Uterus (tissue), 3 donors: ENCODE measurements at regions not wholly inside any gene's neighbourhood (a gene's known extent, or its start where the extent isn't known, plus 50 kb on each side); places are given as distances from the start of the nearest gene placed in this dataset.

Experiments
- DNase-seq, 2 donors: peaks; one replicate each; pipeline ENCODE4 v3.0.0-alpha.2; 2019 to 2020
- H3K27ac ChIP-seq, 2 donors: fragments of 200-600 bp; sonication (generic); 1 replicate in 1 of 2; 2 replicates in 1 of 2; pipeline ENCODE4 v1.5.1; 2016 to 2018
- H3K27me3 ChIP-seq, 2 donors: fragments of 200-600 bp; sonication (generic); one replicate each; pipeline ENCODE4 v1.5.1; 2018 to 2019; ENCODE audit warnings: control low read depth in 1 of 2
- H3K36me3 ChIP-seq, 2 donors: fragments of 200-600 bp; sonication (generic); one replicate each; pipeline ENCODE4 v1.5.1; 2019; ENCODE audit warnings: control low read depth in 1 of 2
- H3K4me1 ChIP-seq, 2 donors: fragments of 200-600 bp; sonication (generic); one replicate each; pipeline ENCODE4 v1.5.1; 2018 to 2019; ENCODE audit warnings: control low read depth in 1 of 2
- H3K4me3 ChIP-seq, 2 donors: fragments of 200-600 bp; sonication (generic); 1 replicate in 1 of 2; 2 replicates in 1 of 2; pipeline ENCODE4 v1.5.1; 2018 to 2019; ENCODE audit warnings: mild to moderate bottlenecking in 1 of 2
- H3K9me3 ChIP-seq, 2 donors: fragments of 200-600 bp; sonication (generic); one replicate each; pipeline ENCODE4 v1.5.1; 2019; ENCODE audit warnings: control low read depth in 1 of 2
- POLR2A ChIP-seq, 2 donors: fragments of 450-650 bp; IDR thresholded peaks; one replicate each; pipeline ENCODE4 v1.6.1; 2016; ENCODE audit warnings: antibody characterized with exemption in 2 of 2, mild to moderate bottlenecking in 1 of 2, moderate library complexity in 1 of 2
- intact Hi-C: fragments of 100-400 bp; cut with DNase I; formaldehyde crosslinking; loops from one replicate; pipeline ENCODE4 v1.15.1; 2023; ENCODE audit warnings: low total_unique reads
- TF ChIP-seq, protein P1 (sequence below), 4 experiments: fragments of 200-600 bp in 2 of 4; fragments of 450-650 bp in 2 of 4; sonication (generic) in 2 of 4; IDR thresholded peaks; one replicate each; pipeline ENCODE4 v1.5.1; 2016 to 2019; ENCODE audit warnings: antibody characterized with exemption in 4 of 4, mild to moderate bottlenecking in 2 of 4, moderate library complexity in 1 of 4
- donor health status: DM: yes; HTN: yes; CAD: no.

DNA sequence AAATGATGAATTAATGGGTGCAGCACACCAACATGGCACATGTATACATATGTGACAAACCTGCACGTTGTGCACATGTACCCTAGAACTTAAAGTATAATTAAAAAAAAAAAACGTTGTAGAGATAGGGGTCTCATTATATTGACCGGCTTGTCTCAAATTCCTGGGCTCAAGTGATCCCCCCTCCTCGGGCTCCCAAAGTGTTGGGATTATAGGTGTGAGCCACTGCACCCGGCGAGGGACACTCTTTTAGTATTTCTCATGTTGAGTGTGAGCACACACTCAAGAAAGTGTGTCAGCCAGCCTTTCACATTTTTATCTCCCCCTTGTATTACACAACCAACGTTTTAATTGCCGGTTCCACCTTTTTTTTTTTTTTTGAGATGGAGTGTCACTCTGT is 87.7 kb upstream of the SPIN1 start:
- Histone ChIP-seq H3K27me3 (no peaks in the 10 kb centered on the region), H3K36me3 (no peaks in the 10 kb centered on the region), H3K9me3 (no peaks in the 10 kb centered on the region), H3K4me1 (no peaks in the 10 kb centered on the region), H3K27ac (no peak overlapping the region), H3K4me3 (no peak overlapping the region)
- intact Hi-C loops, result no loop called here
- TF ChIP-seq POLR2A (IDR thresholded peaks at IDR 0.05), result no peak
- TF ChIP-seq, protein P1, sequence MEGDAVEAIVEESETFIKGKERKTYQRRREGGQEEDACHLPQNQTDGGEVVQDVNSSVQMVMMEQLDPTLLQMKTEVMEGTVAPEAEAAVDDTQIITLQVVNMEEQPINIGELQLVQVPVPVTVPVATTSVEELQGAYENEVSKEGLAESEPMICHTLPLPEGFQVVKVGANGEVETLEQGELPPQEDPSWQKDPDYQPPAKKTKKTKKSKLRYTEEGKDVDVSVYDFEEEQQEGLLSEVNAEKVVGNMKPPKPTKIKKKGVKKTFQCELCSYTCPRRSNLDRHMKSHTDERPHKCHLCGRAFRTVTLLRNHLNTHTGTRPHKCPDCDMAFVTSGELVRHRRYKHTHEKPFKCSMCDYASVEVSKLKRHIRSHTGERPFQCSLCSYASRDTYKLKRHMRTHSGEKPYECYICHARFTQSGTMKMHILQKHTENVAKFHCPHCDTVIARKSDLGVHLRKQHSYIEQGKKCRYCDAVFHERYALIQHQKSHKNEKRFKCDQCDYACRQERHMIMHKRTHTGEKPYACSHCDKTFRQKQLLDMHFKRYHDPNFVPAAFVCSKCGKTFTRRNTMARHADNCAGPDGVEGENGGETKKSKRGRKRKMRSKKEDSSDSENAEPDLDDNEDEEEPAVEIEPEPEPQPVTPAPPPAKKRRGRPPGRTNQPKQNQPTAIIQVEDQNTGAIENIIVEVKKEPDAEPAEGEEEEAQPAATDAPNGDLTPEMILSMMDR (IDR thresholded peaks at IDR 0.05), result no peak
- DNase-seq, result no peak

DNA sequence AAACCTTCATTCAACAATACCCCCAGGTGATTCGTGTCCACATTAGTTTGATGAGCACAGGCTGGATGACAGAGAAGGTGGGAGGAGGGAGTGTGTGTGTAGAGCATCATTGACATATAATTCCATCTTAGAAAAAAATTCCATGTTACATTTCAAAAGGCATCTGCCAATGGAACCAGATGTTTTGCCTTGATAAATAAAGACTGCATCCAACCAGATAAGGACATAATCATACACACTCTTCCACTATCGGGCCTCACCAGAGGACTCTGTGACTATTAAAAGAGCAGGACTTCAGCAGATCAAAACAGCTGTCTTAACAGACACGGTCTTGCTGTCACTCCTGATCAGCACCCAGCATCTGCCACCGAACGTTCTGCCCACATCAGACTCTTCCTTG is 96.4 kb upstream of the SPIN1 start:
- H3K4me1 ChIP-seq, result no peaks in the 10 kb centered on the region
- H3K36me3 ChIP-seq, result no peaks in the 10 kb centered on the region
- TF ChIP-seq, protein P1 (IDR thresholded peaks at IDR 0.05), result no peak
- TF ChIP-seq POLR2A (IDR thresholded peaks at IDR 0.05), result no peak
- no peak overlapping the region for H3K27ac ChIP-seq
- H3K4me3 ChIP-seq, result no peak overlapping the region
- intact Hi-C loops, result no loop called here
- H3K9me3 ChIP-seq, result no peaks in the 10 kb centered on the region
- H3K27me3 ChIP-seq, result no peaks in the 10 kb centered on the region
- DNase-seq, result no peak

DNA sequence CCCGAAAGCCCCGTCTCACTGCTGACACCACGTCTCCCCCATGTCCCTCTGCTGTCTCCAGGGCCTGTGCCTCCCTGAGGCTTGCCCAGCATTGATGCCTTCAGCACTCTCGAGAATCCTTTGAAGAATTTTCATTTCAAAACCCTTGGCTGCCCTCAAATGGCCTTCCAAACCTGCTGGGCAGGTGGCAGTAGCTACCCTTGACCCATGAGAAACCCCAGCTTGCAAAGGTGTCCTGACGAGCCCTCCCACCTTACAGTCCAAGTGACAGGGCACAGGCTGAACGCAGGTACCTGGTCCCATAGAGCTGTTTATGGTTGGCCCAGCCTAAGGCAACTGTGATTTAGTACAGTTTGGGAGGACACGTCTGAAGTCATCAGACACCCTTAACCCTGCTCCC is 97.2 kb upstream of the SPIN1 start:
- intact Hi-C loops, result no loop called here
- no peak for TF ChIP-seq POLR2A (IDR thresholded peaks at IDR 0.05)
- TF ChIP-seq, protein P1 (IDR thresholded peaks at IDR 0.05), result no peak
- Histone ChIP-seq H3K27ac (no peak overlapping the region), H3K4me3 (no peak overlapping the region), H3K27me3 (no peaks in the 10 kb centered on the region), H3K4me1 (no peaks in the 10 kb centered on the region), H3K36me3 (no peaks in the 10 kb centered on the region), H3K9me3 (no peaks in the 10 kb centered on the region)
- no peak for DNase-seq

DNA sequence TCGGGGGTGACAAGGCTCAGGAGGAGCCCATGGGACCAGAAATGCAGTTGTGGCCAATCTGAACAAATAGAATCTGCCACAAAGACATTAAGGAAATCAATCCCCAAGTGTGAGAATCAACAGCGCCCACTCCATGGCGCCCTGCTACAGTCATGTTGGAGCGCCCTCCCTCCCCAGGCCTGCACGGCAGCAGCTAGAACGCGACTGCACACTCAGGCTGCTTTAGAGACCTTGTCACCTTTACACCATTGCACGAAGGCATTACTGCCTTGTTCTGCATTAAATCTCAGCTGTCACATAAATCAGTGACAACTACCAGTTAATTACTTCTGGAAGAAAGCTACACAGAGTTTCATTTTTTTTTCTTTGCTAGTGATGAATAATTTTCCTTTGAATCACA is 98.7 kb upstream of the SPIN1 start:
- TF ChIP-seq, protein P1 (IDR thresholded peaks at IDR 0.05), result no peak
- TF ChIP-seq POLR2A (IDR thresholded peaks at IDR 0.05), result no peak

DNA sequence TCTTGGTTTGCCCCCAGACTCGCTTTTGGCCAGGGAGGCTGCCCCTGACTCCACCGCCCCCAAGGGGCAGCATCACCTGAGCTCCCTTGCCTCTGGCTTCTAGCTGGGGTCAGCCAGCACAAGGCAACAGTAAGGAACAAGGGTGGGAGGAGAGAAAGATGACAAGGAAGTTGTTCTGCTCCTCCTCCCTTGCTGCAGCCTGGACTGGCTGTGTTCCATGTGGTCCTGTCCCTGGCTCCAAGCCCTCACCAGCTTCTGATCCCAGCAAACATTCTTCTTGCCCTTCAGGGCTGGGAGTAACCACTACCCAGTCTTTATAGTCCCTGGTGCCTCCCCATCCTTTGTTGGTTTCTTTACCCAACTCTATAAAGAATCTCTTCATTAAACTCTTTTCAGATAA is 100.3 kb upstream of the SPIN1 start:
- Histone ChIP-seq H3K27ac (no peak overlapping the region), H3K4me1 (no peaks in the 10 kb centered on the region), H3K4me3 (no peak overlapping the region), H3K36me3 (no peaks in the 10 kb centered on the region), H3K9me3 (no peaks in the 10 kb centered on the region), H3K27me3 (no peaks in the 10 kb centered on the region)
- DNase-seq, result no peak
- intact Hi-C loops, result no loop called here
- no peak for TF ChIP-seq POLR2A (IDR thresholded peaks at IDR 0.05)
- TF ChIP-seq, protein P1 (IDR thresholded peaks at IDR 0.05), result no peak

More for the DNA sequence above, 98.7 kb upstream of the SPIN1 start:
- intact Hi-C loops, result no loop called here
- no peaks in the 10 kb centered on the region for H3K36me3 ChIP-seq
- H3K27ac ChIP-seq, result no peak overlapping the region
- no peaks in the 10 kb centered on the region for H3K9me3 ChIP-seq
- no peaks in the 10 kb centered on the region for H3K4me1 ChIP-seq
- DNase-seq, result no peak
- no peaks in the 10 kb centered on the region for H3K27me3 ChIP-seq
- no peak overlapping the region for H3K4me3 ChIP-seq
